Middle frontal gyrus (tissue), 1 donor: ENCODE measurements at regions not wholly inside any gene's neighbourhood (a gene's known extent, or its start where the extent isn't known, plus 50 kb on each side); places are given as distances from the start of the nearest gene placed in this dataset.

Experiments
- DNase-seq: peaks from one replicate; pipeline ENCODE4 v3.0.0-alpha.2; 2015; ENCODE audit warnings: low spot score; ENCODE audit errors: extremely low spot score

GRCh38 chr10:10778959-10779358 lies 238.7 kb upstream of the CELF2 start:
- no peak for DNase-seq

GRCh38 chr10:10779511-10779910 lies 238.2 kb upstream of the CELF2 start:
- DNase-seq: no peak

- no peak for DNase-seq
These were observed 236.9 kb upstream of the CELF2 start for GRCh38 chr10:10780746-10781145.

- DNase-seq: no peak
These were observed 235.1 kb upstream of the CELF2 start for GRCh38 chr10:10782603-10783002.

GRCh38 chr10:10785627-10786026 lies 232.0 kb upstream of the CELF2 start:
- no peak for DNase-seq

GRCh38 chr10:10786109-10787090 lies 231.3 kb upstream of the CELF2 start:
- no peak for DNase-seq

- DNase-seq: no peak
These were observed 230.1 kb upstream of the CELF2 start for GRCh38 chr10:10787586-10787985.

GRCh38 chr10:10788761-10789160 lies 228.9 kb upstream of the CELF2 start:
- DNase-seq: no peak

- DNase-seq: no peak
These were observed 225.8 kb upstream of the CELF2 start for GRCh38 chr10:10791869-10792268.

GRCh38 chr10:10792681-10793080 lies 225.0 kb upstream of the CELF2 start:
- DNase-seq: no peak

- no peak for DNase-seq
These were observed 223.6 kb upstream of the CELF2 start for GRCh38 chr10:10794046-10794445.

- DNase-seq: no peak
These were observed 222.9 kb upstream of the CELF2 start for GRCh38 chr10:10794791-10795191.

- DNase-seq: no peak
These were observed 221.5 kb upstream of the CELF2 start for GRCh38 chr10:10796061-10796773.

- no peak for DNase-seq
These were observed 220.8 kb upstream of the CELF2 start for GRCh38 chr10:10796774-10797415.

- no peak for DNase-seq
These were observed 220.2 kb upstream of the CELF2 start for GRCh38 chr10:10797513-10797912.

- DNase-seq: no peak
These were observed 219.4 kb upstream of the CELF2 start for GRCh38 chr10:10798102-10798863.

GRCh38 chr10:10798864-10799192 lies 218.8 kb upstream of the CELF2 start:
- DNase-seq: no peak

GRCh38 chr10:10800961-10801360 lies 216.7 kb upstream of the CELF2 start:
- no peak for DNase-seq

- DNase-seq: no peak
These were observed 214.4 kb upstream of the CELF2 start for GRCh38 chr10:10803278-10803677.

- DNase-seq: no peak
These were observed 213.6 kb upstream of the CELF2 start for GRCh38 chr10:10804061-10804460.

GRCh38 chr10:10804998-10805740 lies 212.5 kb upstream of the CELF2 start:
- no peak for DNase-seq
